ENCODE measurements at regions not wholly inside any gene's neighbourhood (a gene's known extent, or its start where the extent isn't known, plus 50 kb on each side); places are given as distances from the start of the nearest gene placed in this dataset.

- Mint-ChIP-seq H3K36me3 (no peaks in the 10 kb centered on the region), H3K4me1 (0 out of 2 replicates have a peak, but pooled peaks cover 5% of the 10 kb centered on the region), H3K27me3 (ENCODE audit: low read depth) (no peaks in the 10 kb centered on the region), H3K27ac (no peak overlapping the region), H3K9me3 (no peaks in the 10 kb centered on the region), H3K4me3 (no peak overlapping the region)
- CTCF ChIA-PET: no interaction called here
- no peak for TF ChIP-seq TEAD4 (CRISPR knock-in tag; IDR thresholded peaks at IDR 0.05)
- TF ChIP-seq JUN (CRISPR knock-in tag; IDR thresholded peaks at IDR 0.05): no peak
- TF ChIP-seq NR1H2 (CRISPR knock-in tag; IDR thresholded peaks at IDR 0.05): no peak
- no peak for TF ChIP-seq TCF7 (CRISPR knock-in tag; IDR thresholded peaks at IDR 0.05; ENCODE audit: low read depth)
- TF ChIP-seq, protein P1, sequence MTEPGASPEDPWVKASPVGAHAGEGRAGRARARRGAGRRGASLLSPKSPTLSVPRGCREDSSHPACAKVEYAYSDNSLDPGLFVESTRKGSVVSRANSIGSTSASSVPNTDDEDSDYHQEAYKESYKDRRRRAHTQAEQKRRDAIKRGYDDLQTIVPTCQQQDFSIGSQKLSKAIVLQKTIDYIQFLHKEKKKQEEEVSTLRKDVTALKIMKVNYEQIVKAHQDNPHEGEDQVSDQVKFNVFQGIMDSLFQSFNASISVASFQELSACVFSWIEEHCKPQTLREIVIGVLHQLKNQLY (CRISPR knock-in tag; IDR thresholded peaks at IDR 0.05): no peak
- TF ChIP-seq ATF1 (CRISPR knock-in tag; IDR thresholded peaks at IDR 0.05): no peak
- no peak for TF ChIP-seq GABPB1 (CRISPR knock-in tag; IDR thresholded peaks at IDR 0.05)
- TF ChIP-seq ZNF416 (CRISPR knock-in tag; IDR thresholded peaks at IDR 0.05): no peak
- TF ChIP-seq E2F5 (CRISPR knock-in tag; IDR thresholded peaks at IDR 0.05): no peak
- TF ChIP-seq NR2C2 (CRISPR knock-in tag; IDR thresholded peaks at IDR 0.05): no peak
- TF ChIP-seq MXD4 (CRISPR knock-in tag; IDR thresholded peaks at IDR 0.05; ENCODE audit: borderline replicate concordance): no peak
- no peak for TF ChIP-seq ZNF263 (CRISPR knock-in tag; IDR thresholded peaks at IDR 0.05; ENCODE audit: low read depth)
- no peak for TF ChIP-seq PRDM15 (CRISPR knock-in tag; IDR thresholded peaks at IDR 0.05)
- no peak for TF ChIP-seq TP53 (CRISPR knock-in tag; IDR thresholded peaks at IDR 0.05)
- TF ChIP-seq HMGA2 (CRISPR knock-in tag; IDR thresholded peaks at IDR 0.05): no peak
- TF ChIP-seq ELF4 (CRISPR knock-in tag; IDR thresholded peaks at IDR 0.05; ENCODE audit: low read depth): no peak
- TF ChIP-seq, protein P2, sequence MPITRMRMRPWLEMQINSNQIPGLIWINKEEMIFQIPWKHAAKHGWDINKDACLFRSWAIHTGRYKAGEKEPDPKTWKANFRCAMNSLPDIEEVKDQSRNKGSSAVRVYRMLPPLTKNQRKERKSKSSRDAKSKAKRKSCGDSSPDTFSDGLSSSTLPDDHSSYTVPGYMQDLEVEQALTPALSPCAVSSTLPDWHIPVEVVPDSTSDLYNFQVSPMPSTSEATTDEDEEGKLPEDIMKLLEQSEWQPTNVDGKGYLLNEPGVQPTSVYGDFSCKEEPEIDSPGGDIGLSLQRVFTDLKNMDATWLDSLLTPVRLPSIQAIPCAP (CRISPR knock-in tag; IDR thresholded peaks at IDR 0.05): no peak
- no peak for TF ChIP-seq ZNF425 (CRISPR knock-in tag; conservative IDR thresholded peaks at IDR 0.05)
- no peak for TF ChIP-seq ZNF512 (CRISPR knock-in tag; IDR thresholded peaks at IDR 0.05; ENCODE audit: borderline replicate concordance)
- DNase-seq (ENCODE audit: low spot score) (no peak), ATAC-seq (no peak; the same call in 1 of the 2 replicates)
- POLR2A ChIA-PET: no interaction called here
Observed at GRCh38 chr15:96728591-96728990, 398.1 kb downstream of the NR2F2 start.

Measured in WTC11 (cell line).